OCI-LY7 (cell line): ENCODE measurements at regions not wholly inside any gene's neighbourhood (a gene's known extent, or its start where the extent isn't known, plus 50 kb on each side); places are given as distances from the start of the nearest gene placed in this dataset.
"Not testable (repeated sequence)": the region's sequence is repeated elsewhere in the genome, so short reads cannot be mapped to it uniquely, and the experiment has no call there.

Experiments used
- EZH2phosphoT487 ChIP-seq: fragments of 200-600 bp; sonication (generic); IDR thresholded peaks from 2 replicates; pipeline ENCODE4 v1.6.1; 2018; ENCODE audit warnings: low read depth, borderline replicate concordance, mild to moderate bottlenecking, mixed run types, antibody characterized with exemption, low read length, moderate library complexity, mixed read lengths
- TF ChIP-seq, protein P1 (sequence below): fragments of 200-600 bp; sonication (generic); conservative IDR thresholded peaks from 2 replicates; pipeline ENCODE4 v1.5.1; 2014; ENCODE audit warnings: mild to moderate bottlenecking, antibody characterized with exemption, low read length, moderate library complexity, mixed read lengths

DNA sequence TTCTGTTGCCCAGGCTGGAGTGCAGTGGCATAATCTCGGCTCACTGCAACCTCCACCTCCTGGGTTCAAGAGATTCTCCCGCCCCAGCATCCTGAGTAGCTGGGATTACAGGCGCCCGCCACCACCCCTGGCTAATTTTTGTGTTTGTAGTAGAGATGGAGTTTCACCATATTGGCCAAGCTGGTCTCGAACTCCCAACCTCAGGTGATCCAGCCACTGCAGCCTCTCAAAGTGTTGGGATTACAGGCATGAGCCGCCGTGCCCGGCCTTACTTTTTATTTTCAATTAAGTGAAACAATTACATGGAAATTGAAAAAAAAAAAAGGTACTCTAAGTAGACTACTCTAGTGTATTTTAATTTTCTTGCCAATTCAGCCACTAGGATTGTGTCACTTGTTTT, 145.2 kb downstream of the SNRPN start:
- TF ChIP-seq, protein P1, sequence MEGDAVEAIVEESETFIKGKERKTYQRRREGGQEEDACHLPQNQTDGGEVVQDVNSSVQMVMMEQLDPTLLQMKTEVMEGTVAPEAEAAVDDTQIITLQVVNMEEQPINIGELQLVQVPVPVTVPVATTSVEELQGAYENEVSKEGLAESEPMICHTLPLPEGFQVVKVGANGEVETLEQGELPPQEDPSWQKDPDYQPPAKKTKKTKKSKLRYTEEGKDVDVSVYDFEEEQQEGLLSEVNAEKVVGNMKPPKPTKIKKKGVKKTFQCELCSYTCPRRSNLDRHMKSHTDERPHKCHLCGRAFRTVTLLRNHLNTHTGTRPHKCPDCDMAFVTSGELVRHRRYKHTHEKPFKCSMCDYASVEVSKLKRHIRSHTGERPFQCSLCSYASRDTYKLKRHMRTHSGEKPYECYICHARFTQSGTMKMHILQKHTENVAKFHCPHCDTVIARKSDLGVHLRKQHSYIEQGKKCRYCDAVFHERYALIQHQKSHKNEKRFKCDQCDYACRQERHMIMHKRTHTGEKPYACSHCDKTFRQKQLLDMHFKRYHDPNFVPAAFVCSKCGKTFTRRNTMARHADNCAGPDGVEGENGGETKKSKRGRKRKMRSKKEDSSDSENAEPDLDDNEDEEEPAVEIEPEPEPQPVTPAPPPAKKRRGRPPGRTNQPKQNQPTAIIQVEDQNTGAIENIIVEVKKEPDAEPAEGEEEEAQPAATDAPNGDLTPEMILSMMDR = not testable (repeated sequence)
- TF ChIP-seq EZH2phosphoT487 = not testable (repeated sequence)
